HL-60 (cell line): ENCODE measurements at regions not wholly inside any gene's neighbourhood (a gene's known extent, or its start where the extent isn't known, plus 50 kb on each side); places are given as distances from the start of the nearest gene placed in this dataset.

Source experiments
- POLR2AphosphoS5 ChIP-seq: IDR thresholded peaks from 2 replicates; pipeline ENCODE4 v1.6.1; 2012; ENCODE audit warnings: low read depth
- TF ChIP-seq, protein P1 (sequence below): IDR thresholded peaks from one replicate; pipeline ENCODE4 v1.5.1; 2011; ENCODE audit warnings: low read length, control low read depth, inconsistent platforms; ENCODE audit not compliant: insufficient read depth

DNA sequence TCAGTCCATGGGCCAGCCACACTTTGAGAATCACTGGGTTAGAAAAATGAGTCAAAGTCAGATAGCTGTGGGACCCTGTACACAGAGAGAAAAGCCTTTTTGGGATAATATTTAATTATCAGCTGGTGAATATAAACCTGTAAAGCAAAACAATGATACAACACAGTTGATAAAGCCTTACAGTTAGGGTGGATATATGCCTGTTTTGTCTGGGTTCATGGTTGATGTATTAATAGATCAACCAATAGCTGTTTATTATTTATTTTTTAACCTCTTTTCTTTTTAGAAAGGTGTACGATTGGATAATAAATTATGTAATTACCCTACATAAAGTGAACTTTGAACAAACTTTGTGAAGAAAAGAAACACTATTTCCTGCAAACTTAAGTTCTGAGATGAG, 145.6 kb downstream of the TDRD15 start:
- TF ChIP-seq, protein P1, sequence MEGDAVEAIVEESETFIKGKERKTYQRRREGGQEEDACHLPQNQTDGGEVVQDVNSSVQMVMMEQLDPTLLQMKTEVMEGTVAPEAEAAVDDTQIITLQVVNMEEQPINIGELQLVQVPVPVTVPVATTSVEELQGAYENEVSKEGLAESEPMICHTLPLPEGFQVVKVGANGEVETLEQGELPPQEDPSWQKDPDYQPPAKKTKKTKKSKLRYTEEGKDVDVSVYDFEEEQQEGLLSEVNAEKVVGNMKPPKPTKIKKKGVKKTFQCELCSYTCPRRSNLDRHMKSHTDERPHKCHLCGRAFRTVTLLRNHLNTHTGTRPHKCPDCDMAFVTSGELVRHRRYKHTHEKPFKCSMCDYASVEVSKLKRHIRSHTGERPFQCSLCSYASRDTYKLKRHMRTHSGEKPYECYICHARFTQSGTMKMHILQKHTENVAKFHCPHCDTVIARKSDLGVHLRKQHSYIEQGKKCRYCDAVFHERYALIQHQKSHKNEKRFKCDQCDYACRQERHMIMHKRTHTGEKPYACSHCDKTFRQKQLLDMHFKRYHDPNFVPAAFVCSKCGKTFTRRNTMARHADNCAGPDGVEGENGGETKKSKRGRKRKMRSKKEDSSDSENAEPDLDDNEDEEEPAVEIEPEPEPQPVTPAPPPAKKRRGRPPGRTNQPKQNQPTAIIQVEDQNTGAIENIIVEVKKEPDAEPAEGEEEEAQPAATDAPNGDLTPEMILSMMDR, result no peak
- no peak for TF ChIP-seq POLR2AphosphoS5
